Sigmoid colon (tissue), 4 donors: ENCODE measurements at regions not wholly inside any gene's neighbourhood (a gene's known extent, or its start where the extent isn't known, plus 50 kb on each side); places are given as distances from the start of the nearest gene placed in this dataset.

Experiments used
- CTCF ChIP-seq, 4 experiments: fragments of 450-650 bp in 3 of 4; fragments of 200-600 bp in 1 of 4; IDR thresholded peaks; one replicate each; pipeline ENCODE4 v1.5.1; 2016 to 2019; ENCODE audit warnings: antibody characterized with exemption in 4 of 4, mild to moderate bottlenecking in 3 of 4, moderate library complexity in 2 of 4
- POLR2A ChIP-seq, 2 donors: fragments of 450-650 bp; IDR thresholded peaks; one replicate each; pipeline ENCODE4 v1.6.1; 2016; ENCODE audit warnings: antibody characterized with exemption in 2 of 2, mild to moderate bottlenecking in 2 of 2, moderate library complexity in 2 of 2
- POLR2AphosphoS5 ChIP-seq, 4 donors: sonication (generic); formaldehyde crosslinking; IDR thresholded peaks; one replicate each; pipeline ENCODE4 v1.6.1; 2017; ENCODE audit warnings: antibody characterized with exemption in 4 of 4

- TF ChIP-seq CTCF (IDR thresholded peaks at IDR 0.05): no peak
- TF ChIP-seq POLR2AphosphoS5 (IDR thresholded peaks at IDR 0.05): no peak
- TF ChIP-seq POLR2A (IDR thresholded peaks at IDR 0.05): no peak
Measured at GRCh38 chr2:56053679-56054078, 130.1 kb upstream of the EFEMP1 start.
